DMS114 treated with DMSO at 0.1 percent for 48 hours (cell line): ENCODE measurements at regions not wholly inside any gene's neighbourhood (a gene's known extent, or its start where the extent isn't known, plus 50 kb on each side); places are given as distances from the start of the nearest gene placed in this dataset.

Experiments used
- DNase-seq: peaks from one replicate; lab custom pipeline; 2025; ENCODE audit not compliant: unreplicated experiment; lab: John Stamatoyannopoulos, UW

DNA sequence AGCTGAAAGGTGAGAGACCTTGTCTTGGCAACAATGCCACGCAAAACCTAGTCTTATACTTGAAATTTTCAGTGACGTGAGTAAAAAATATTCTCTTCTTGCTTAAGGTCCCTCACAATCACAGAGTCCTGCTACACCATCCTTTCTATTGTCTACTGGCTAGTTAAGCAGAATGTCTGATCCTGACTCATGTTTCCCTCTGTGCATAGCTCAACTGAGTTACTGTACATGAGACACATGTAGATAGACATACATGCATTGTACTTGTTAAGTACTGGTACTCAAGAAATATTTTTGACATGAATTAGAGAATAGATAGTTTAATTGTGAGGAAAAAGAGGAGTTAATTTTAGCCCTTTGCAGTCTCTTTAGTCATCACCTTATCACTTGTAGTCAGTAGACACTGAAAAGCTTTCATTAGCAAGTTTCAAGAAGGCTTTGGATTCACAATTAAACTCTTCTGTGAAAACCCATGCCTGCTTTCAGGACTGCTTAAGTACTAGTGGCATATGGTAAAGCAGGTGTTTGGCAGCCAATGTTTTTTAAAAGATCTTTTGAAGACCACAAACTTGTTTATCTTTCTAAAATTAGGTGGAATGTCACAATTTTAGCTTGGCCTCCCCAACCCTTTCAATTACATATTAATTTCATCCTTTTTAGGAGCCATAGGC, 158.7 kb upstream of the CCDC150 start:
- DNase-seq: no peak

DNA sequence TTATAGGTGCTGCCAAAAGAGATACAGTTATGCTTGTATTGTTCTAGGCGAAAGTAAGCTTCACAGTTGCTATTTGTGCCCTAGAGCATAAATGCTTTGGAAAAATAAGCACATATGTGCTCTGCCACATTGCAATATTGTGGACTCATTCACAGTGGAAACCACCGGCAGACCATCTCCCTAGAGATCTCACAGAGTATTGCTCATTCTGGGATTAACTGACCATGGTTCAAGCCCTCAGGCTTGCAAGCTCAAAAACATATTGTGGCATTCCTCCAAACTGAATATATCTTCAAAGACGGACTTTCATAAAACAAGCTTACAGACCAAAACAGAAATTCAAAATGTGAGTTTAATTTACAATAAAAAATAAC, 158.2 kb upstream of the CCDC150 start:
- DNase-seq: no peak

DNA sequence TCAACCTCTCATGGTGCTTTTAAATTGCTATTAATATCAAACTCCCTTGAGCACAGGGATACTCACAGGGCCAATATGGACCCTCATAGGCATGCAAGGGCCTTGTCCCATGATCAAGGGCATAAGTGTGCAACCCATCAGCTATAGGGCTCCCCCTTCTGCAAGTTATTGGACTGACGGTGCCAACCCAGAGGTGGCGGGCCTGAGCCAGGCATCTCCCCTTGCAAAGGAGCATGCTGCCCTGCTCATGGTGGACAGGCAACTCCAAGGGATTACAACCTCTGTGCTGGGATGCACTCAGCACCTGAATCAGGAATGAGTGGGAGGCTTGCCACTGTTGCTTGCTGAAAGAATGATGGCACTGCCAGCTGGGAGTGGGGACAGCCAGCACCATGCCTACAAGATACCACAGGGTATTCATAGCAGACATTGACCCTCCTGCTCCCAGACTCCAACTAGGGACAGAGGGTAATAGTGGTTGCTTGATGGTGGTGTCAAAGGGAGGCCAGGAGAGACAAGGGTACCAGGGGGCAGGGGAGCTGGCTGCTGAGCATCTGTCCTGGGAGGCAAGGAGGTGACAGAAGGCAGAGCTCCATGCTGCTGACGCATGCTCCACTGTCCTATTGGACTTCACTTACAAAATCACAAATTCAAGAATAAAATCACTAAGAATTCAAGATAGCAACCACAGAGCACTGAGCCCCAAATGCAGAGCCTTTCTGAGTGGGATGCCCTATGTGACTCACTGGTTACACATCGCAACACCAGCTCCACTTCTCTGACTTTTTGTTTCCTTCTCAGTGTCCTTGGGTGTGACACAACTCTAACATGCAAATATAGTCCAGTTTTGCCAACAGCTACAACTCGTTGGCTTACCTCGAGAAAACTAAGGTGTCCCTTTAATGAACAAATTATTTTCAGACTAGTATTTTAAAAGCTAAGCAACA, 157.1 kb upstream of the CCDC150 start:
- DNase-seq: no peak

DNA sequence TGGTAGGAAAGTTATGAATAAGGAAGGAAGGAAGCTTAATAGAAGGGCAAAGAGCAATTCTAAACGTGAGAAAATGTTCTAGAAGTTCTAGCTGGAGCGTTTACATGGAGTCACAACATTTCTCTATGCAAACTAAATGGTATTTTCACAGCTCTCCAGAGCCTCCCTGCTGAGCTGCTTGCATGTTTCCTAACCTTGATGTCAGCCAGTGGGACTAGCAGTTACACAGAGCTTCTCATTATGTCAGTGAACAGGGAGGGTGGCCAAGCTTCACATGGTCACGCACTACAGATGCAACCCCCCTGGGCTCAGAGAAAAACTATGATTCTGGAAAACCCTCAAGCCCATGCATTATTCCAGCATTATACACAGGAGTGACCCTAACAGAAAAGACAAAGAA, 153.4 kb upstream of the CCDC150 start:
- no peak for DNase-seq

DNA sequence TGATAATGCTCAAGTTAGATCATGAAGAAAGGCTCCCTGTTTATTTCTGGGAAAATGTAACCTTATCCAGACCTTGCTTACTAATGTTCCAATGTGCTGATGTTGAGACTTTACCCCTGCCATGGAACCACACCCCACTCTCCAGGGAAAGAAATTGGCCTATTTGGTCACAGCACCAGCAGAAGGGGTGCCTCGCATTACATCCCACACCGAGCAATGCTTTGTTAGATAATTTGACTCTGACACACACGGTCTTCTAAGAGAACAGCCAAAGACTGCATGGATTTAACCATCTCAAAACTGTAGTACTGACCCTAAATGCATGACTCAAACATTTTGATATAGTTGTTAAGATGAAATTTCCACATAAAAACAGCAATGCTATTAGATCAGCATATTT, 152.1 kb upstream of the CCDC150 start:
- no peak for DNase-seq

DNA sequence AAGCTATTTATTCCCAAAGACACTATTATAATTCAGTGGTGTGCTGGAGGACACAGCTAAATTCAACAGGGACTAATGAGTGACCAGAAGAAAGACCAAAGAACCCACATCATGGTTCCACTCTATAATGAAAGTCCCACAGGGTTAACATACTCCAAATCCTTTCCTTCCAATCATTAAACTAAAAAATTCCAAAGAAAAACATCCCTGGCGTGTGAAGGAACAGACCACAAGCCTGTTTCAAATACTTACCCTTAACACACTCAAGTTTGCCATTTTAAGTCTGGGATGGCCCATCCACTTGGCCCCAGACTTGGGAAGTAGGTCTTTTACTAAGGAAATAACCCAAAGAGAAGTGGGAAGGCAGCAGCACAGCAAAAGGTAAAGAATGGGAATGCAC, 150.1 kb upstream of the CCDC150 start:
- no peak for DNase-seq

DNA sequence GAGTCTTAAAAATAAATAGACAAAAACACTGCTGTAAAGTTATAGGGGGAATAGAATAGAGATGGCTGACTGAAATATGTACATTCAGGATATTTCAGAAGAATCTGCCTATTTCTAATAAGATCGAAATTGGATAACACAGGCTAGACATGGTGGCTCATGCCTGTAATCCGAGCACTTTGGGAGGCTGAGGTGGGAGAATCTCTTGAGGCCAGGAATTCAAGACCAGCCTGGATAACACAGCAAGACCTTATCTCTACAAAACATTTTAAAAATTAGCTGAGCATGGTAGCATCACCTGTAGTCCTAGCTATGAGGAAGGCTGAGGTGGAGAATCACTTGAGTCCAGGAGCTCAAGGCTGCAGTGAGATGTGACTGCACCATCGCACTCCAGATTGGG, 146.6 kb upstream of the CCDC150 start:
- no peak for DNase-seq

DNA sequence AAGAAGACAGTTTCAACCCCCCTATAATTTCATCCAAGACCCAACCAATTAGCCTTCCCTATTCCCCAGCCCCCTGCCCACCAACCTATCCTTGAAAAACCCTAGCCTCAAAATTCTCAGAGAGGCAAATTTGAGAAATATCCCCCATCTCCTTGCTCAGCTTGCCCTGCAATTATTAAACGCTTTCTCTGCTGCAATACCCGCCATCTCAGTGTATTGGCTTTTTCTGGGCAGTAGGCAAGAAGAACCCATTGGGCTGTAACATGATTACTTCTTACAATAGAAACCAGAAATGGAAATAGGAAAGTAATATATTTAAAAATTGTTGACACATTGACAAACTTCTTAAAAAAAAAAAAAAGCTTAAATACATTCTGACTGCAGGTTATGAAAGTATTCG, 140.6 kb upstream of the CCDC150 start:
- no peak for DNase-seq

DNA sequence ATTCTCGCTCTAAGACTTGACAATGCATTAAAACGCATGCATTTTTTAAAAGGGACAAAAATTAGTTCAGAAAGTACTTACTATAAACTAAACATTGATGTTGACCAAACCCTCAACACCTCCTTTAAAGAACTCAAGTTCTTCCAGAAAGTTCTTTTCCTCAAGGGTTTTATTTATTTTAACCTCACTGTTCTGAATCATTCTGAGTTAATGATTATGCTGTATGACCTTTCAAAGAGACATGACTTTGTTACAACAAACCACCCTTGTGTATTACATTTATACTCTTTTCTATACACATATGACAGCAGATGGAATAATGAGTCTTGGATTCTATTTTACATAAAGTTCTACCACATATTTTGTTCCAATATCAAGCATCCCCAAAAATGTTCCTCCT, 139.8 kb upstream of the CCDC150 start:
- DNase-seq: no peak

DNA sequence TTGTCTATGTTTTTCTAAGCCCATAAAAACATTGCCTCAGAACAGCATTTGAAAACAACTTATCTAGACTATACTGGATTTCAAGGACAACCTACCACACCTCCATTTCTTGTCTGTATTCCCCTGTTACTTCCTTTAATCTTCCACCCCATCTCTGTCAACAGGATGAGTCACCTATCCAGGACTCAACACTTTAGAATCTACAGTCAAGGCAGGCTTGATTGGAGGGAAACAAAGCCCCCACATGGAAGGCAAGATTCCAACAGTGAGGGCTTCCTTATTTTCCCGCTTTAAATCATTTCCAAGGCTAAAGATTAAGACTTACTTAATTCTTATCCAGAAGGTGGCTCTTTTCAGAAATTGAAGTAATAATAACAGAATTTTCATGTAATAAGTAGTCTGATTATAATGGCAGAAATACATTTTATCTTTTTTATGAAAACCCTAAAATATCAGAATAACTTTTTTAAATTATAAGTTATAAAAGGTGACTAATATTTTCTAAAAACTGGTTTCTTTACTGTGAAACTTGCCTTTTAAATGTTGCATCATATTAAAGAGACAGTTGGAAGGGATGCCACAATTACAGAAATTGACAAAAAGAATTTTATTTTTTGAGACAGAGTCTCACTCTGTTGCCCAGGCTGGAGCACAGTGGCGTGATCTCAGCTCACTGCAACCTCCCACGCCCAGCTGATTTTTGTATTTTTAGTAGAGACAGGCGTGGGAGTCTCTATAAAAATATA, 138.7 kb upstream of the CCDC150 start:
- no peak for DNase-seq

DNA sequence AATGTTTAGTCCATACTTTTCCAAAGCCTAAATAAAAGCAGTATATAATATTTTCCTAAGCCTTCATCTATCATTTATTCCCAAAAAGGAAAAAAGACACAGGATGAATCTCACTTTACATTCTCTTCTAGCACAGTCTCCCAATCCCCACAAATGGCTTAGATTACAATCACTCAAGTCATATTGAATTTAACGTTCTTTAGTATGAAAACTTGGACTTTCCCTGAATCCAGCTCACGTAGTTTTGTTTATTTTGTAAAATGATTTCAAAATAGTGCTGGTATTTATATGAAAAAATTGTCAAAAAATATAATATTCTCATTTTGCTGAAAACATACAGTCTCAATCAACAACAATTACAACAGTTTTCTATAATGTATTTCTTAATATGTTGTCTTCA, 137.7 kb upstream of the CCDC150 start:
- no peak for DNase-seq

DNA sequence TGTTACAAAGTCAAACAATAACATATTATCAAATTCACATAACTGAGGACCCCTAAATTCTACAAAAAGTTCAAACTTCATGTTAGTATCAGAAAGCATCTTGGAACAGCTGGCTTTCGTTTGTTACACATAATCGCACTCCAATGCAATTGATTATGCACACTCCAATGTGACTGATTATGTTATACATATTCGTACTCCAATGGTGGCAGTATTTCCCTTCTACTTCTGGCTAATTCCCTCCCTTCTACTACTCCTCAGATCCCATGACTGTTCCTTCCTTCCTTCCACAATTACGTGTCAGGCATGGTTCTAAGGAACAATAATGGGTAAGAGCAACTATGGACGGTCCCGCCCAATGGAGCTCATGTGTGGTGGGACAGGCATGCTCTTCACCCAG, 137.1 kb upstream of the CCDC150 start:
- no peak for DNase-seq

DNA sequence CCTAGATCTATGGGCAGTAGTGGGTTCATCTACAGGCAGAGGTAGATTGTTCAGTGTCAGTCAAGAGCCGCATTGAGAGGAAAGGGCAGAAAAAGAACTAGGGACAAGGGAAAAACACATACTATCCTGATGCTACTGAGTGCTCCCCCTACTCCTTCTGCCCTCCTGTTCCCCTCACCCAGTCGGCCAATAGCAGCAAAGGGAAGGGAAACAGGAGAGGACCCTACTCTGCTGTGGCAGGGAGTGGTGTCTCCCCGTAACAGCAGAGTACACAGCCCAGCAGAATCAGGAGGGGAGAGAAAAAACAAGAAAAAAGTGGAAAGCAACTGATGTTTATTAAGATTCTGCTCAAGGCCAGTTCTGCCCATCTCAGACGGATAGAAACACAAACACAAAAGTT, 136.1 kb upstream of the CCDC150 start:
- DNase-seq: no peak

DNA sequence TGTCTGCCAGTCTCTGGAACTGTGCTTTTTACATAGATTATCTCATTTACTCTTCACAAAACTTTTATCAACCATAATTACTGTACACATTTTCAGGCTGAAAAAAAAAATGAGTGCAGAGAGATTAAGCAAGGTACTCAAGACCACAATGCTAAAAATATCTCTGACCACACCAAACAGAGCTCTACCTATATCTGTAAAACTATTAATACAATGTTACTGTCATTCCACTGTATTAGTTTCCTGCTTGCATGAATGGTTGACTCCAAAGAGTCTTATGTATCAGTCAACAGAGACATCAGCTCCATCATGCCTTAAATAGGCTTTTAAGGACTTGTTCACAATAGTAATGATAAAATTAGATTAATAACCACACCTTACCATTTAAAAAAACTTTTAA, 134.7 kb upstream of the CCDC150 start:
- DNase-seq: no peak

DNA sequence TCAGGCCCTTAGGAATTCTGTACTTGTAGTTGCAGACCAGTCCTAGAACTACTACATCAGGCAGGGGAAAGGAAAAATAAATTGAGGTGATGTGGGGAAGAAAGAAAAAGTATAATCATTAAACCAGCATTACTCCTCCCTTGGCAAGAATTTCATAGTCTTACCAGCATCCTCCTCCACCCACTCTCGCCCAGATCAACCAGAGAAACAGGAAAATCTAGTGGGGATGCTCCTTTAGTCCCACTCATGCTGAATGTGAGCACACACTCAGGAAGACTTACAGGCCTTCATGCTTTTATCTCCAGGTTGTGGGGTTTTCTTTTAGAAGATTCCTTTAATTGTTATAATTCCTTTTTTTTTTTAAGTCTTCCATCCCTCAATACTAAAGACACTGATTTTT, 129.3 kb upstream of the CCDC150 start:
- no peak for DNase-seq

DNA sequence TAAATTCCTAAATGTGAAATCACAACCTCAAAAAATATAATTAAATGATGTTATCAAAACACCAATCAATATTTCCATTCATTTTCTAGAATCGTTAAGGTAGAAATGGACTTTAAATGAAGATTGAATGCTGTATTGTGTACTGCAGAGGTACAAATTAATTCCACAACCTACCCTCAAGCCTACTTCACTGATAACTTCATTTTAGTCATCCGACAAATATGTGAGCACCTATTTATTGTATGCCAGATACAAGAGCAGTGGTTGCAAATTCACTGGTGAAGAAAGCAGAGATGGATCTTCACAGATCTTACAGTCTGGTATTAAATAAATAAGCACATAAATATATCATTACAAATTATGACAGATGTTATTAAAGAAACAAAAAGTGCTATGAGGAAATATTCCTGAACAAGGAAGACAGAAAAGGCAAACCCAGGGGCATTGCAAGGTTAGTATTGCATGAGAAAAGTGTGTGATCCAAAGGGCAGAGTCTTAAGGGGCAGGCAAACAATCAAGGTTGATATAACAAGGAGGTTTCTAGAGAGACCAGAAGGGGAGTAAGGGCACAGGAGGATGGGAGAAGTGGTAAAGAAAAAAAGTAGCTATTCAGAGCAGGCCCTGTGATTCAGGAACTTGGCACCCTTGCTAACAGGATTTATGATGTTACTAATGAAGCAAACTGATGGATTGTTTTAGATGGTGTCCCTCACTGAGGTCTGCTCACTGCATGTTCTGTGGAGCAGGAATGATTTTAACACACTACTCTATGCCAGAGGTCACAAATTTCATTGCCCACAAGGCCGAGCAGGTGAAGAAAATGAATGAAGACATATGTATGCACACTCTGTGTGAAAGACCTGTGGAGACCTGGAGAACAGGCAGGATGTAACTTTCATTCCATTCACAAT, 128.0 kb upstream of the CCDC150 start:
- no peak for DNase-seq

DNA sequence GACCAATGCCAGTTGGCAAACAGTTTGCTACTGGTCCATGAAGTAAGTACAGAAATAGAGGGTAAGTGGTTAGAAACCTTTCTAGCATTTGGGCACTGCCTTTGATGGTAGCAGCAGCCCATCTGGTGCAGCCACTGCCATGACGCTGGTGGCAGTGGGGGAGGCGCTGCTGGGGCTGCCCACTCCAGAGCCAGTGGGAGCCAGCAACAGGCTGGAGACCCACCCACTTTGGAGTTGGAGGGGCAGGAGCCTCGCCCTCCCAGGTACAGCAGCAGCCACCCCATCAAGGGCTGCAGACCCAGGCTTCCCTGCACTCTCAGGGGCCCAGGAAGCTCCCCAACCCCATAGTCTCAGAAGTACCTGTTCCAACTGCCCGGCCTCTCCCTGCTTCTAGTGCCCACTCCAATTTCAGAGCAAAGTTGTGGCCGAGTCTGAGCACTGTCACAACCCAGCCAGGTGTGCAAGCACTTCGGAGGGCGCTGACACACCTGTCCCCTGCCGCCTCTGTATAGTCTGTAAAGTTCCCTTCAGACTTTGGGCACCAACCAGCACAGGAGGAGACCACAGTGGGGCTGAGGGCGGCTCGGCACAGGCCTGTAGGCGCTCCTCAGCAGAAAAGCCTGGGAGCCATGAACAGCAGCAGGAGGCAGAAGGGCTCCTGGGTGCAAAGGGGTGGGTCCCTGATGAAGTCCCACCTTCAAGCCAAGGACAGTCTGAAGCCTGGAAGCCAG, 125.6 kb upstream of the CCDC150 start:
- DNase-seq: no peak

DNA sequence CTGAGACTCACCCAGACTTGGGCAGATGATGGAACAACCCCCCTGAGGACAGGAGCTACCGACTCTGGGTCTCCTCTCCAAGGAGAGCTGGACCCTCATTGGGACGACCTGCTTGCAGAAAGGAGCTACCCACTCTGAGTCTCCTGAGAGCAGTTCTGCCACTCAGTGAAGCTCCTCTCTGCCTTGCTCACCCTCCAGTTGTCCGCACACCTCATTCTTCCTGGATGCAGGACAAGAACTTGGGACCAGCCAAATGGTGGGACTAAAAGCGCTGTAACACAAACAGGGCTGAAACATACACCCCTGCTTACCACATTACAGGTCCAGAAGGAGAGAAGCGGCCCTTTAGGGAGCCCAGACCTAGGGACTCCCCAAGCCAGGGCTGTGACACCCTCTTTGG, 124.9 kb upstream of the CCDC150 start:
- DNase-seq: no peak

DNA sequence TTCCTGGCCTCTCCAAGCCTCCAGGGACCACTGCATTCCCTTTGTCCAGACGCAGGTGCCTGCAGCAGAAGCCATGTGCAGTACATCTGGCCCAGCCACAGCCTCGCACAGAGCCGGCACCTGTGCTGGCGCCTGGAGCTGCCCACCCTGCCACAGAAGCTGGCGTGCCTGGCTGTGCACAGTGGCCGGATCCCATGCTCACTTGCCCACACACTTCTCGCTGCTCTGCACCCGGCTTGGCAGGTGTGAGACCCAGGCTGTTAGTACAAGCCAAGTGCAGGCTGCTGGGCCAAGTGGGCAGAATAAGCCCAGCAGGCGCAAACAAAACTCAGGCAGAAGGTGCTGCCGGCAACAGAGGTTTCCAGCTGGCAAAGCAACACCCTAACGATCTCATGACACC, 124.5 kb upstream of the CCDC150 start:
- no peak for DNase-seq

DNA sequence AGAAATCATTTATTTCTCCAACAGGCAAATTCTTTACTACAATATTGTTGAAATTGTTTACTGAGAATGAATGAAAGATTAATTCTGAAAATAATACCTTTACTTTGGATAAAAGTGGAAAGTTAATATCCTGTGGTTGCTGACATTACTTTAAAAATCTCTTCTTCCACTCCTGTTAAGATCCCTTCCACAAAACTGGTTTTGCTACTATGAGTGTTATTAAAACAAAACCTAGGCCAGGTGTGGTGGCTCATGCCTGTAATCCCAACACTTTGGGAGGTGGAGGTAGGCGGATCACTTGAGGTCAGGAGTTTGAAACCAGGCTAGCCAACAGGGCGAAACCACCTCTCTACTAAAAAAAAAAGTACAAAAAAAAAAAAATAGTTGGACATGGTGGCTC, 123.9 kb upstream of the CCDC150 start:
- DNase-seq: no peak
